SK-N-SH (cell line): ENCODE measurements at regions not wholly inside any gene's neighbourhood (a gene's known extent, or its start where the extent isn't known, plus 50 kb on each side); places are given as distances from the start of the nearest gene placed in this dataset.

Experiments
- CTCF ChIA-PET: fragments of 300-600, 350-600 bp; formaldehyde crosslinking; extraction: SDS; loops from one replicate; lab custom pipeline; 2021; lab: Yijun Ruan, JAX
- POLR2A ChIA-PET: fragments of 350-600 bp; sonication (Branson Sonifier 250); formaldehyde crosslinking; extraction: SDS; loops from one replicate; lab custom pipeline; 2020; ENCODE audit warnings: antibody characterized with exemption, inconsistent platforms; lab: Yijun Ruan, JAX
- DNase-seq: peaks from one replicate; pipeline ENCODE4 v3.0.0; 2012
- H2AFZ ChIP-seq: fragments of 200-600 bp; sonication (generic); 2 replicates; pipeline ENCODE4 v1.8.1; 2016; ENCODE audit warnings: antibody characterized with exemption, mild to moderate bottlenecking, low read depth
- H3F3A ChIP-seq: fragments of 200-600 bp; sonication (generic); replicated peaks from 2 replicates; pipeline ENCODE3; 2016; ENCODE audit warnings: antibody characterized with exemption, mild to moderate bottlenecking; ENCODE audit not compliant: insufficient read depth
- H3K27ac ChIP-seq, 2 experiments: fragments of 200-500 bp in 1 of 2; fragments of 200-600 bp in 1 of 2; sonication (Bioruptor generic) in 1 of 2; sonication (generic), shearing (Covaris generic) in 1 of 2; 2 replicates each; pipeline versions ENCODE4 v1.5.1 to v1.6.1; 2014 to 2016; ENCODE audit warnings: low read depth in 2 of 2, inconsistent platforms in 1 of 2, low read length in 1 of 2, mild to moderate bottlenecking in 1 of 2, mixed read lengths in 1 of 2
- H3K27me3 ChIP-seq: fragments of 200-600 bp; sonication (generic), shearing (Covaris generic); 2 replicates; pipeline ENCODE4 v1.6.1; 2016; ENCODE audit warnings: mixed run types; ENCODE audit not compliant: insufficient read depth
- H3K36me3 ChIP-seq, 2 experiments: fragments of 200-500 bp in 1 of 2; fragments of 200-600 bp in 1 of 2; sonication (Bioruptor generic) in 1 of 2; sonication (generic) in 1 of 2; replicated peaks in 1 of 2; 2 replicates each; pipeline versions ENCODE3 to v1.5.1; 2014 to 2016; ENCODE audit warnings: low read length in 1 of 2, mild to moderate bottlenecking in 1 of 2; ENCODE audit not compliant: insufficient read depth in 2 of 2, control insufficient read depth in 1 of 2
- H3K4me1 ChIP-seq, 2 experiments: fragments of 200-500 bp in 1 of 2; fragments of 200-600 bp in 1 of 2; sonication (Bioruptor generic) in 1 of 2; sonication (generic), shearing (Covaris generic) in 1 of 2; 2 replicates each; pipeline versions ENCODE4 v1.5.1 to v1.6.1; 2014 to 2016; ENCODE audit warnings: low read depth in 1 of 2, low read length in 1 of 2, mixed run types in 1 of 2; ENCODE audit not compliant: insufficient read depth in 2 of 2, control insufficient read depth in 1 of 2
- H3K4me2 ChIP-seq: fragments of 200-600 bp; sonication (generic), shearing (Covaris generic); 2 replicates; pipeline ENCODE4 v1.6.1; 2017; ENCODE audit warnings: mixed run types
- H3K4me3 ChIP-seq, 2 experiments: fragments of 200-500 bp in 1 of 2; fragments of 200-600 bp in 1 of 2; sonication (Bioruptor generic) in 1 of 2; sonication (generic), shearing (Covaris generic) in 1 of 2; 2 replicates each; pipeline versions ENCODE4 v1.5.1 to v1.8.1; 2014 to 2016; ENCODE audit warnings: low read depth in 2 of 2, inconsistent platforms in 1 of 2, low read length in 1 of 2, mild to moderate bottlenecking in 1 of 2, mixed read lengths in 1 of 2, moderate library complexity in 1 of 2
- H3K79me2 ChIP-seq: fragments of 200-600 bp; sonication (generic); 2 replicates; pipeline ENCODE4 v1.8.1; 2017; ENCODE audit warnings: mild to moderate bottlenecking; ENCODE audit not compliant: insufficient read depth
- H3K9ac ChIP-seq: fragments of 200-600 bp; sonication (generic); 2 replicates; pipeline ENCODE4 v1.6.1; 2017; ENCODE audit warnings: mixed run types
- H3K9me2 ChIP-seq: fragments of 200-600 bp; sonication (generic); 2 replicates; pipeline ENCODE4 v1.6.1; 2017; ENCODE audit warnings: mixed run types
- H3K9me3 ChIP-seq: fragments of 200-600 bp; sonication (generic); 2 replicates; pipeline ENCODE4 v1.6.1; 2017; ENCODE audit warnings: mixed run types, mild to moderate bottlenecking, moderate library complexity
- H4K20me1 ChIP-seq: fragments of 200-600 bp; sonication (generic); 2 replicates; pipeline ENCODE4 v1.6.1; 2017; ENCODE audit warnings: mild to moderate bottlenecking, mixed run types; ENCODE audit not compliant: insufficient read depth
- CHD2 ChIP-seq: fragments of 150-350 bp; IDR thresholded peaks from 2 replicates; pipeline ENCODE4 v1.6.1; 2018; ENCODE audit warnings: low read length; ENCODE audit not compliant: partially characterized antibody
- EZH2phosphoT487 ChIP-seq: fragments of 200-600 bp; sonication (generic); IDR thresholded peaks from 2 replicates; pipeline ENCODE4 v1.6.1; 2017; ENCODE audit warnings: low read depth, mixed run types, mild to moderate bottlenecking, antibody characterized with exemption, moderate library complexity, borderline replicate concordance
- FOXM1 ChIP-seq: IDR thresholded peaks from 2 replicates; pipeline ENCODE4 v1.4.0; 2012; ENCODE audit warnings: low read depth, mild to moderate bottlenecking
- JUND ChIP-seq: IDR thresholded peaks from 2 replicates; pipeline ENCODE4 v1.4.0; 2012
- MAX ChIP-seq: IDR thresholded peaks from 2 replicates; pipeline ENCODE4 v1.4.0; 2012; ENCODE audit warnings: low read depth
- MXI1 ChIP-seq: IDR thresholded peaks from 2 replicates; pipeline ENCODE4 v1.6.1; 2012; ENCODE audit warnings: mild to moderate bottlenecking, low read depth, low read length, improper control_type of control experiment
- POLR2AphosphoS5 ChIP-seq: IDR thresholded peaks from 2 replicates; pipeline ENCODE4 v1.6.1; 2012; ENCODE audit warnings: low read depth, low read length
- RAD21 ChIP-seq: IDR thresholded peaks from 2 replicates; pipeline ENCODE4 v1.6.1; 2012; ENCODE audit warnings: mild to moderate bottlenecking, low read length
- RCOR1 ChIP-seq: fragments of 150-350 bp; IDR thresholded peaks from 2 replicates; pipeline ENCODE4 v1.6.1; 2017; ENCODE audit warnings: antibody characterized with exemption, low read length
- REST ChIP-seq: IDR thresholded peaks from 2 replicates; pipeline ENCODE4 v1.6.1; 2012; ENCODE audit warnings: mild to moderate bottlenecking, low read depth, low read length, moderate library complexity
- RXRA ChIP-seq: IDR thresholded peaks from 2 replicates; pipeline ENCODE4 v1.4.0; 2012; ENCODE audit warnings: low read depth, mild to moderate bottlenecking, borderline replicate concordance
- WGBS: methylation state at CpG from one replicate; pipeline ENCODE4 v1.1.6; 2017; ENCODE audit warnings: low lambda C conversion rate; 5-methylcytosine and 5-hydroxymethylcytosine counted together
- TF ChIP-seq, protein P1 (sequence below): IDR thresholded peaks from 2 replicates; pipeline ENCODE4 v1.4.0; 2012; ENCODE audit warnings: low read depth, borderline replicate concordance
- TF ChIP-seq, protein P2 (sequence below): fragments of 150-350 bp; IDR thresholded peaks from 2 replicates; pipeline ENCODE4 v1.6.1; 2016; ENCODE audit warnings: mild to moderate bottlenecking, low read depth, low read length

DNA sequence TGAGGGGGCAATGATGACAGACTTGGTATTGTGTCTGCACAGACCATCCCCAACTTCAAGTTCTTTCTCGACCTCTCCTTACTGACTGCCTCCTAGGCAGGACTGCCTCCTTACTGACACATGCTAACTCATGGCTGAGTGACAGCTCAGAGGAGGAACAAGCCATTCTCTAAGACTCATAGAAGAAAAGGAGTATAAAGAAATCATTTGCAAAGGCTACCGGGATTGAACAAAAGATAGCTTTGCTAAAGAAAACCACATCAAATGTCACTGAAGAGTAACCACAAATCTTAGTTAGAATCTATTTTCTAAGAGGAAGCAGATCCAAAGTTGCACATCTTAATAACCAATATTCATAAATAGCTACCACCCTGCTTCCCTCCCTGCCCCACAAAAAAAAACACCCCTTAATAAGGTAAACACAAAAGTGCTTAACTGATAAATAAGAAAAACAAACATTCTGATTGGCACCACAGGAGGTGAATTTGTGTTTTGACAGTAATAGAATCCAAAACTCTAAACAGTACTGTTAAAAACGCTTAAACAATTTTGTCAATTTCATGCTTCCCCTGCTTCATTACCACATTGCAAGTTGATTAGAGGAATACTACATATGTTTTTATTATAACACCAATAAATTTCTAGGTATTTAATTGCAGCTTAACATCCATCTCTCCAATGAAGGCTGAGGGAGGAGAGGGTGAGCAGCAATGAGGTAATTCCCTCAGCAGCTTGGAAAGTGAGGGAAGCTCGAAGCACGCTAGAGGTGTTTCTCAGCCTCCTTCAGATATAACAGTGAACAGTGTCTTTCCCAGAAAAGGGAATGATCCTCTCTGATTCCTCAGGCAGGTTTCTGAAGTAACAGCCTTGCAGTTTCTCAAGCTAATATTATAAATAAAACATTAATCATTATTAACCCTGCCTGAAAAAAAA is 160.0 kb downstream of the HNRNPD start:
- no peaks in the 10 kb centered on the region for H3K79me2 ChIP-seq

More for the DNA sequence above, 160.0 kb downstream of the HNRNPD start:
- Histone ChIP-seq H4K20me1 (no peaks in the 10 kb centered on the region), H3K9me2 (no peaks in the 10 kb centered on the region), H3K27ac (no peak overlapping the region), H2AFZ (no peak overlapping the region), H3F3A (no peaks in the 10 kb centered on the region), H3K9me3 (no peaks in the 10 kb centered on the region), H3K9ac (no peak overlapping the region), H3K4me2 (no peak overlapping the region), H3K4me1 (no peaks in the 10 kb centered on the region), H3K36me3 (no peaks in the 10 kb centered on the region), H3K27me3 (no peaks in the 10 kb centered on the region), H3K4me3 (no peak overlapping the region)
- CTCF ChIA-PET = interaction anchor here (0.8 to 1.2 kb wide), 2 partner anchors 47 to 747 kb away, joined by 3 read pairs; no protein-coding TSS in a partner anchor
- no peak for DNase-seq
- POLR2A ChIA-PET = no interaction called here
- WGBS = 3% methylated on average over 5 of the region's 5 CpGs
- TF ChIP-seq REST = no peak
- TF ChIP-seq MAX = no peak
- no peak for TF ChIP-seq RAD21
- TF ChIP-seq EZH2phosphoT487 = no peak
- TF ChIP-seq MXI1 = no peak
- TF ChIP-seq POLR2AphosphoS5 = no peak
- TF ChIP-seq JUND = no peak
- TF ChIP-seq FOXM1 = no peak
- TF ChIP-seq, protein P1, sequence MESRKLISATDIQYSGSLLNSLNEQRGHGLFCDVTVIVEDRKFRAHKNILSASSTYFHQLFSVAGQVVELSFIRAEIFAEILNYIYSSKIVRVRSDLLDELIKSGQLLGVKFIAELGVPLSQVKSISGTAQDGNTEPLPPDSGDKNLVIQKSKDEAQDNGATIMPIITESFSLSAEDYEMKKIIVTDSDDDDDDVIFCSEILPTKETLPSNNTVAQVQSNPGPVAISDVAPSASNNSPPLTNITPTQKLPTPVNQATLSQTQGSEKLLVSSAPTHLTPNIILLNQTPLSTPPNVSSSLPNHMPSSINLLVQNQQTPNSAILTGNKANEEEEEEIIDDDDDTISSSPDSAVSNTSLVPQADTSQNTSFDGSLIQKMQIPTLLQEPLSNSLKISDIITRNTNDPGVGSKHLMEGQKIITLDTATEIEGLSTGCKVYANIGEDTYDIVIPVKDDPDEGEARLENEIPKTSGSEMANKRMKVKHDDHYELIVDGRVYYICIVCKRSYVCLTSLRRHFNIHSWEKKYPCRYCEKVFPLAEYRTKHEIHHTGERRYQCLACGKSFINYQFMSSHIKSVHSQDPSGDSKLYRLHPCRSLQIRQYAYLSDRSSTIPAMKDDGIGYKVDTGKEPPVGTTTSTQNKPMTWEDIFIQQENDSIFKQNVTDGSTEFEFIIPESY = no peak
- TF ChIP-seq CHD2 = no peak
- no peak for TF ChIP-seq RXRA
- TF ChIP-seq, protein P2, sequence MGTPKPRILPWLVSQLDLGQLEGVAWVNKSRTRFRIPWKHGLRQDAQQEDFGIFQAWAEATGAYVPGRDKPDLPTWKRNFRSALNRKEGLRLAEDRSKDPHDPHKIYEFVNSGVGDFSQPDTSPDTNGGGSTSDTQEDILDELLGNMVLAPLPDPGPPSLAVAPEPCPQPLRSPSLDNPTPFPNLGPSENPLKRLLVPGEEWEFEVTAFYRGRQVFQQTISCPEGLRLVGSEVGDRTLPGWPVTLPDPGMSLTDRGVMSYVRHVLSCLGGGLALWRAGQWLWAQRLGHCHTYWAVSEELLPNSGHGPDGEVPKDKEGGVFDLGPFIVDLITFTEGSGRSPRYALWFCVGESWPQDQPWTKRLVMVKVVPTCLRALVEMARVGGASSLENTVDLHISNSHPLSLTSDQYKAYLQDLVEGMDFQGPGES = no peak
- TF ChIP-seq RCOR1 = no peak
